ENCODE measurements at regions not wholly inside any gene's neighbourhood (a gene's known extent, or its start where the extent isn't known, plus 50 kb on each side); places are given as distances from the start of the nearest gene placed in this dataset.
A peak's percentile ranks its signal among the peaks of the same experiment; 100 is the strongest.

GRCh38 chr1:72650843-72651435 is 368.6 kb upstream of the NEGR1 start:
- TF ChIP-seq GATA3 (IDR thresholded peaks at IDR 0.05; ENCODE audit: low read depth, low read length): no peak
- no peak for TF ChIP-seq GATA2 (IDR thresholded peaks at IDR 0.05; ENCODE audit: low read depth, low read length)

DNA sequence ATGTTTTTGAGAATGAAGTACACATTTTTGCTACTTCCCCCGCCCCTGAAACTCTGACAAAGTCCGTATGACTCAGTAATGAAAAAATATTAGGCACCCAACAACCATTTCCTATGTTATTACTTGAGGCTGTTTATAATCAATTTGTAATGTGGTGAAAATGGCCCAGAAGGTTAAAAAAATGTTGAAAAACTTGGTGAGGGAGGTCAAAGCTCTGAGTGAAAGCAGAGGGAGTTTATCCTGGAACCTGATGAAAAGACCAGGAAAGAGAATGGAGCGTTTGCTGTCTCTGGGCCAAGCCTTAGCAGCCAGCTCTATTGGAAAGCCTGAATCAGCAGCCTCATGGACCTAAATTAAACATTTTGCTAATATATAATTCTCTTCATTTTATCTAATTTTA is 367.7 kb upstream of the NEGR1 start:
- TF ChIP-seq GATA2 (IDR thresholded peaks at IDR 0.05; ENCODE audit: low read depth, low read length) (no peak), GATA3 (IDR thresholded peaks at IDR 0.05; ENCODE audit: low read depth, low read length) (no peak)

- no peak for TF ChIP-seq GATA3 (IDR thresholded peaks at IDR 0.05; ENCODE audit: low read depth, low read length)
- TF ChIP-seq GATA2 (IDR thresholded peaks at IDR 0.05; ENCODE audit: low read depth, low read length): no peak
Observed at GRCh38 chr1:72649211-72649888, 367.0 kb upstream of the NEGR1 start.

DNA sequence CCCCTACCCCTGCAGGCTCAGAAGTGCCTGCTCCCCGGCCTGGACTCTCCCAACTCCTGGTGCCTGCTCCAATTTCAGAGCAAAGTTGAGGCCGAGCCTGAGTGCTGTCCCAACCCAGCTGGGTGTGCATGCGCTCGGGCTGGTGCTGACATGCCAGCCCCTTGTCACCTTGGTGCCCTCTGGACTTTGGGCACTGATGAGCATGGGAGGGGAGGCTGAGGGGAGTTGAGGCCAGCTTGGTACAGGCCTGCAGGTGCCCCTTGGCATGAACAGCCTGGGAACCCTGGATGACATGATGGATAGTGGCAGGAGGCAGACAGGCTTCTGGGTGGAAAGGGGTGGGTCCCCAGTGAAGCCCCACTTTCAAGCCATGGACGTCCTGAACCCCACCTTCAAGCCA is 366.1 kb upstream of the NEGR1 start:
- TF ChIP-seq GATA2 (IDR thresholded peaks at IDR 0.05; ENCODE audit: low read depth, low read length) (no peak), GATA3 (IDR thresholded peaks at IDR 0.05; ENCODE audit: low read depth, low read length) (no peak)

DNA sequence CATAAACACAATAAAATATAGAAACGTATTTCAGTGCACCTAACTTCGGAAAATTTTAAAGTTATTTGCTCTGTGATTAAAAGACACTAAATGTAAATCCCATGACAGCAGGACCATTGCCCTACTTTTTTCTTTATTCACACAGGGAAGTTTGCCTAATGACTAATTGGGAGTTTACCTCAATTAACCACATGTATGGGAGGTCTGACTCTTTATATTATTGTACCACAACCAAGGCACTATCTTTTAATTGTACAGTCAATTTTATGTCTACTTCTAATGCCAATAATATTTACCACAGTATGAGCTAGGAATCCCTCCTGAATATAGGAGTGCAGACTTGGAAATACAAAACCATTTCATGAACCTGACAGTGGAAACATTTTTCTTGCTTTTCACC is 360.8 kb upstream of the NEGR1 start:
- TF ChIP-seq GATA3 (IDR thresholded peaks at IDR 0.05; ENCODE audit: low read depth, low read length) (no peak), GATA2 (IDR thresholded peaks at IDR 0.05; ENCODE audit: low read depth, low read length) (no peak)

DNA sequence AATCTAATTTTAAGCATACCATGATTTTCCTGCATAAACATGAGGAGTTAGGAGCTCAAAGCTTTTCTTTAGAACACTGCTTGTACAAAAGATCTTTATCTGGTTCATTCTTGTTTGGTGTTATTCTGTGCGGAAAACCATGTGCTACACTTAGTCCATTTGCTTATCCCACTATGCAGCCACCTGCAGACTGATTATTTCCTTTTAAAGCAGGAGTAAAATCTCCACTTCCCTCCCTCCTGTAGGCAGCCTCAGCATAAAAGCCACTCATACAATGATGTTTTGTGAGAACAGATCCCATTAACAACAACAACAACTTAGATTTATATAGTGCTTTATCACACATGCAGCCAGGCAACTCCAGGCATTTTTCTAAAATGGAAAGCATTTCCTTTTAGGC is 355.3 kb upstream of the NEGR1 start:
- TF ChIP-seq GATA2 (IDR thresholded peaks at IDR 0.05; ENCODE audit: low read depth, low read length) (no peak), GATA3 (IDR thresholded peaks at IDR 0.05; ENCODE audit: low read depth, low read length) (no peak)

DNA sequence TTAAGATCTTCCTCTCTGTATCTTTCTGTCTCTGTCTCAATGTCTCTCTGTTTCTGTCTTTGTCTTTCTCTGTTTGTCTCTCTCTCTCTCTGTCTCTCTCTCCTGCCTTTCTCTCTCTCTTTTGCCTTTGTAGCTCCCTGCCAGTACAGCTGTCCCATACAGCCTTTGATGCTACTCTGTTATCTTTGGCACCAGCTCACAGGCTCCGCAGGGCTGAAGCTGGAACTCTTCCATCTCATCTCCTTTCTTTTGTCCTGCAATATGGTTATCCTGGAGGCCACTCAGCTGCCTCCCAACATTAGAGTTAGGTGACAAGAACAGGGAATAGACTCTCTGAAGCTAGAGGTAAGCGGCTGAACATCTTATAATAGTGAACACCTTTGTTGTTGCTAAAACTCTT is 354.3 kb upstream of the NEGR1 start:
- TF ChIP-seq GATA2 (IDR thresholded peaks at IDR 0.05; ENCODE audit: low read depth, low read length) (no peak), GATA3 (IDR thresholded peaks at IDR 0.05; ENCODE audit: low read depth, low read length) (no peak)

- TF ChIP-seq GATA2 (IDR thresholded peaks at IDR 0.05; ENCODE audit: low read depth, low read length) (no peak), GATA3 (IDR thresholded peaks at IDR 0.05; ENCODE audit: low read depth, low read length) (no peak)
Observed at GRCh38 chr1:72635719-72636118, 353.4 kb upstream of the NEGR1 start.

GRCh38 chr1:72634946-72635345 is 352.6 kb upstream of the NEGR1 start:
- no peak for TF ChIP-seq GATA2 (IDR thresholded peaks at IDR 0.05; ENCODE audit: low read depth, low read length)
- TF ChIP-seq GATA3 (IDR thresholded peaks at IDR 0.05; ENCODE audit: low read depth, low read length): no peak

DNA sequence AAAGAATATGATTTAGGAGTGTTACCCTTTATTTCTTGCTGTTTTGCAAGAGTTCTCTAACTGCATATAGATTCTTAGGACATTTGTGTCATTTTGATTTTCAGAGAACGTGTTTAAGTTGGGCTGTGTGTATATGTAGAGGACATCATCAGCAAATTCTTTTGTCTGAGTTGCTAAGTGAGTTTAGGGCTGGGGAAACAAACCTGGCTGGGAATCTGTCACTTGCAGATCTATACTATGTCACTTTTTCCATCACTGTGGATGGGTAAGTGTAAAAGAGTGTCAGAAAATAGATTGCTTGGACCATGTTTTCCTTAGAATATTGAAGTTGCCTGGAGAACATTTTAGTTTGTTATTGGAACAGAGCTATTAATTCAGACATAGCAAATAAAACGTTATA is 349.1 kb upstream of the NEGR1 start:
- TF ChIP-seq GATA2 (IDR thresholded peaks at IDR 0.05; ENCODE audit: low read depth, low read length) (no peak), GATA3 (IDR thresholded peaks at IDR 0.05; ENCODE audit: low read depth, low read length) (no peak)

DNA sequence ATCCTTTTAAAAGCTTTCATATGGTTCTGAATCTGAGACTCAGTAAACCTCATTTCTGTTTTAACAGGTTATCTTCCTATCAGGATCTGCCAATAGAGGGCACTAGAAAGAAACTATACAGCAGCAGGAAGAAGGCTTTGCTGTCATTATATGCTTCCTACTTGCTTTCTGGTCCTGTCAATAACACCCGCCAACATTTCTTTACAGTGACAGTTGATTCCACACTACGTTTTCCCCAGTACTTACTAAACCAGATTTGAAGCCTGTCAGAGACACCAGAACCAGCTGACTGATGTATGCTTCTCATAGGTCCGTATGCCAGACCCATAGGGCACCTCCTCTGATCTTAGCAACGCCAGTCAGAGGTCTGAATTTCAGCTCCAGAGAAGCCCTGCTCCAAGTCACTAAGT is 341.0 kb upstream of the NEGR1 start:
- no peak for TF ChIP-seq GATA3 (IDR thresholded peaks at IDR 0.05; ENCODE audit: low read depth, low read length)
- TF ChIP-seq GATA2 (IDR thresholded peaks at IDR 0.05; ENCODE audit: low read depth, low read length): peak; percentile 14; the same call in 1 of the 2 replicates

GRCh38 chr1:72620453-72620852 is 338.1 kb upstream of the NEGR1 start:
- TF ChIP-seq GATA2 (IDR thresholded peaks at IDR 0.05; ENCODE audit: low read depth, low read length): no peak
- no peak for TF ChIP-seq GATA3 (IDR thresholded peaks at IDR 0.05; ENCODE audit: low read depth, low read length)

GRCh38 chr1:72606216-72606810 is 324.0 kb upstream of the NEGR1 start:
- TF ChIP-seq GATA3 (IDR thresholded peaks at IDR 0.05; ENCODE audit: low read depth, low read length) (no peak), GATA2 (IDR thresholded peaks at IDR 0.05; ENCODE audit: low read depth, low read length) (no peak)

- TF ChIP-seq GATA2 (IDR thresholded peaks at IDR 0.05; ENCODE audit: low read depth, low read length) (no peak), GATA3 (IDR thresholded peaks at IDR 0.05; ENCODE audit: low read depth, low read length) (no peak)
Observed at GRCh38 chr1:72601035-72601674, 318.8 kb upstream of the NEGR1 start.

All from SH-SY5Y (cell line).